SK-N-SH (cell line): ENCODE measurements at regions not wholly inside any gene's neighbourhood (a gene's known extent, or its start where the extent isn't known, plus 50 kb on each side); places are given as distances from the start of the nearest gene placed in this dataset.

Source experiments
- CTCF ChIA-PET: fragments of 300-600, 350-600 bp; formaldehyde crosslinking; extraction: SDS; loops from one replicate; lab custom pipeline; 2021; lab: Yijun Ruan, JAX
- POLR2A ChIA-PET: fragments of 350-600 bp; sonication (Branson Sonifier 250); formaldehyde crosslinking; extraction: SDS; loops from one replicate; lab custom pipeline; 2020; ENCODE audit warnings: antibody characterized with exemption, inconsistent platforms; lab: Yijun Ruan, JAX
- DNase-seq: peaks from one replicate; pipeline ENCODE4 v3.0.0; 2012
- H2AFZ ChIP-seq: fragments of 200-600 bp; sonication (generic); 2 replicates; pipeline ENCODE4 v1.8.1; 2016; ENCODE audit warnings: antibody characterized with exemption, mild to moderate bottlenecking, low read depth
- H3F3A ChIP-seq: fragments of 200-600 bp; sonication (generic); replicated peaks from 2 replicates; pipeline ENCODE3; 2016; ENCODE audit warnings: antibody characterized with exemption, mild to moderate bottlenecking; ENCODE audit not compliant: insufficient read depth
- H3K27ac ChIP-seq, 2 experiments: fragments of 200-500 bp in 1 of 2; fragments of 200-600 bp in 1 of 2; sonication (Bioruptor generic) in 1 of 2; sonication (generic), shearing (Covaris generic) in 1 of 2; 2 replicates each; pipeline versions ENCODE4 v1.5.1 to v1.6.1; 2014 to 2016; ENCODE audit warnings: low read depth in 2 of 2, inconsistent platforms in 1 of 2, low read length in 1 of 2, mild to moderate bottlenecking in 1 of 2, mixed read lengths in 1 of 2
- H3K27me3 ChIP-seq: fragments of 200-600 bp; sonication (generic), shearing (Covaris generic); 2 replicates; pipeline ENCODE4 v1.6.1; 2016; ENCODE audit warnings: mixed run types; ENCODE audit not compliant: insufficient read depth
- H3K36me3 ChIP-seq, 2 experiments: fragments of 200-500 bp in 1 of 2; fragments of 200-600 bp in 1 of 2; sonication (Bioruptor generic) in 1 of 2; sonication (generic) in 1 of 2; replicated peaks in 1 of 2; 2 replicates each; pipeline versions ENCODE3 to v1.5.1; 2014 to 2016; ENCODE audit warnings: low read length in 1 of 2, mild to moderate bottlenecking in 1 of 2; ENCODE audit not compliant: insufficient read depth in 2 of 2, control insufficient read depth in 1 of 2
- H3K4me1 ChIP-seq, 2 experiments: fragments of 200-500 bp in 1 of 2; fragments of 200-600 bp in 1 of 2; sonication (Bioruptor generic) in 1 of 2; sonication (generic), shearing (Covaris generic) in 1 of 2; 2 replicates each; pipeline versions ENCODE4 v1.5.1 to v1.6.1; 2014 to 2016; ENCODE audit warnings: low read depth in 1 of 2, low read length in 1 of 2, mixed run types in 1 of 2; ENCODE audit not compliant: insufficient read depth in 2 of 2, control insufficient read depth in 1 of 2
- H3K4me2 ChIP-seq: fragments of 200-600 bp; sonication (generic), shearing (Covaris generic); 2 replicates; pipeline ENCODE4 v1.6.1; 2017; ENCODE audit warnings: mixed run types
- H3K4me3 ChIP-seq, 2 experiments: fragments of 200-500 bp in 1 of 2; fragments of 200-600 bp in 1 of 2; sonication (Bioruptor generic) in 1 of 2; sonication (generic), shearing (Covaris generic) in 1 of 2; 2 replicates each; pipeline versions ENCODE4 v1.5.1 to v1.8.1; 2014 to 2016; ENCODE audit warnings: low read depth in 2 of 2, inconsistent platforms in 1 of 2, low read length in 1 of 2, mild to moderate bottlenecking in 1 of 2, mixed read lengths in 1 of 2, moderate library complexity in 1 of 2
- H3K79me2 ChIP-seq: fragments of 200-600 bp; sonication (generic); 2 replicates; pipeline ENCODE4 v1.8.1; 2017; ENCODE audit warnings: mild to moderate bottlenecking; ENCODE audit not compliant: insufficient read depth
- H3K9ac ChIP-seq: fragments of 200-600 bp; sonication (generic); 2 replicates; pipeline ENCODE4 v1.6.1; 2017; ENCODE audit warnings: mixed run types
- H3K9me2 ChIP-seq: fragments of 200-600 bp; sonication (generic); 2 replicates; pipeline ENCODE4 v1.6.1; 2017; ENCODE audit warnings: mixed run types
- H3K9me3 ChIP-seq: fragments of 200-600 bp; sonication (generic); 2 replicates; pipeline ENCODE4 v1.6.1; 2017; ENCODE audit warnings: mixed run types, mild to moderate bottlenecking, moderate library complexity
- H4K20me1 ChIP-seq: fragments of 200-600 bp; sonication (generic); 2 replicates; pipeline ENCODE4 v1.6.1; 2017; ENCODE audit warnings: mild to moderate bottlenecking, mixed run types; ENCODE audit not compliant: insufficient read depth
- FOSL2 ChIP-seq: IDR thresholded peaks from 2 replicates; pipeline ENCODE4 v1.4.0; 2012; ENCODE audit warnings: low read depth, mild to moderate bottlenecking, moderate library complexity, borderline replicate concordance
- TEAD4 ChIP-seq: IDR thresholded peaks from 2 replicates; pipeline ENCODE4 v1.4.0; 2012; ENCODE audit warnings: mild to moderate bottlenecking, borderline replicate concordance; ENCODE audit not compliant: insufficient read depth
- WGBS: methylation state at CpG from one replicate; pipeline ENCODE4 v1.1.6; 2017; ENCODE audit warnings: low lambda C conversion rate; 5-methylcytosine and 5-hydroxymethylcytosine counted together
- TF ChIP-seq, protein P1 (sequence below): fragments of 200-600 bp; sonication (generic); IDR thresholded peaks from 2 replicates; pipeline ENCODE4 v1.6.1; 2017; ENCODE audit warnings: antibody characterized with exemption, mild to moderate bottlenecking, moderate library complexity

DNA sequence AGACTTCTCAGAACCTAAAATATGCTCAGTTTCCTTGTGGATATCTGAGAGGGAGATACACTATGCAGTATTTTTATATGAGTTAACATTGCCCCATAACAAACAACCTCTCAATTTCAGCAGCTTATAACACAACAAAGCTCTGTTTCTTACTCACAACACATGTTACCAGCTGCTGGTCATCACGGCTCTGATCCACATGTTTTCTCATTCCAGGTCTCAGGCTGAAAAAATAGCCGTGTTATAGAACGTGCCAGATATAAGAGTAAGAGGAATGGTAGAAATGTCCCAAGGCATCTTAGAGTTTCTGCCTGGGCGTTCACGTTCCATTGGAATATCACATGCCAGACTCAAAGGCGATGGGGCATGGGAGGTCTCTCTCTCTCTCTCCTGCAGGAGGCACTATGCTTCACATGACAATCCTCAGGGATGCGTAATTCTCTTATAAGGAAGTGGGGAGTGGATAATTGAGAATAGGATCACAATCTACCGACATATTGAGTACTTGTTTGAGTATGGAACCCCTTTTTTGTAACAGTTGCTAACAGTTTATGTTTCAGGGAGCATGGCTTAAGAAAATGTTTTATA is 246.6 kb downstream of the NHLRC3 start:
- Histone ChIP-seq H3K79me2 (no peaks in the 10 kb centered on the region), H3K36me3 (no peaks in the 10 kb centered on the region), H3K4me1 (no peaks in the 10 kb centered on the region), H3K4me2 (no peak overlapping the region), H3K9me3 (no peaks in the 10 kb centered on the region; the same call in 1 of the 2 replicates), H3K9ac (no peak overlapping the region), H3K27me3 (0 out of 2 replicates have a peak, but pooled peaks cover 6% of the 10 kb centered on the region), H4K20me1 (no peaks in the 10 kb centered on the region), H2AFZ (no peak overlapping the region), H3K4me3 (no peak overlapping the region; a peak in 1 of 4 replicates), H3K9me2 (no peaks in the 10 kb centered on the region), H3F3A (no peaks in the 10 kb centered on the region), H3K27ac (no peak overlapping the region)
- DNase-seq = no peak
- WGBS = 57% methylated on average over 8 of the region's 8 CpGs
- ChIA-PET CTCF (interaction anchor here (2.0 kb wide), 1 partner anchor 331 kb away, joined by 8 read pairs; no protein-coding TSS in a partner anchor), POLR2A (no interaction called here)
- TF ChIP-seq FOSL2 = no peak
- TF ChIP-seq TEAD4 = no peak
- TF ChIP-seq, protein P1, sequence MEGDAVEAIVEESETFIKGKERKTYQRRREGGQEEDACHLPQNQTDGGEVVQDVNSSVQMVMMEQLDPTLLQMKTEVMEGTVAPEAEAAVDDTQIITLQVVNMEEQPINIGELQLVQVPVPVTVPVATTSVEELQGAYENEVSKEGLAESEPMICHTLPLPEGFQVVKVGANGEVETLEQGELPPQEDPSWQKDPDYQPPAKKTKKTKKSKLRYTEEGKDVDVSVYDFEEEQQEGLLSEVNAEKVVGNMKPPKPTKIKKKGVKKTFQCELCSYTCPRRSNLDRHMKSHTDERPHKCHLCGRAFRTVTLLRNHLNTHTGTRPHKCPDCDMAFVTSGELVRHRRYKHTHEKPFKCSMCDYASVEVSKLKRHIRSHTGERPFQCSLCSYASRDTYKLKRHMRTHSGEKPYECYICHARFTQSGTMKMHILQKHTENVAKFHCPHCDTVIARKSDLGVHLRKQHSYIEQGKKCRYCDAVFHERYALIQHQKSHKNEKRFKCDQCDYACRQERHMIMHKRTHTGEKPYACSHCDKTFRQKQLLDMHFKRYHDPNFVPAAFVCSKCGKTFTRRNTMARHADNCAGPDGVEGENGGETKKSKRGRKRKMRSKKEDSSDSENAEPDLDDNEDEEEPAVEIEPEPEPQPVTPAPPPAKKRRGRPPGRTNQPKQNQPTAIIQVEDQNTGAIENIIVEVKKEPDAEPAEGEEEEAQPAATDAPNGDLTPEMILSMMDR = 0 out of 2 replicates have a peak, but pooled peaks have one; percentile 20
